NCI-H345 treated with DMSO at 0.1 percent for 48 hours (cell line): ENCODE measurements at regions not wholly inside any gene's neighbourhood (a gene's known extent, or its start where the extent isn't known, plus 50 kb on each side); places are given as distances from the start of the nearest gene placed in this dataset.
"Not testable (repeated sequence)": the region's sequence is repeated elsewhere in the genome, so short reads cannot be mapped to it uniquely, and the experiment has no call there.

Experiments used
- DNase-seq: peaks from one replicate; lab custom pipeline; 2025; ENCODE audit not compliant: unreplicated experiment; lab: John Stamatoyannopoulos, UW

DNA sequence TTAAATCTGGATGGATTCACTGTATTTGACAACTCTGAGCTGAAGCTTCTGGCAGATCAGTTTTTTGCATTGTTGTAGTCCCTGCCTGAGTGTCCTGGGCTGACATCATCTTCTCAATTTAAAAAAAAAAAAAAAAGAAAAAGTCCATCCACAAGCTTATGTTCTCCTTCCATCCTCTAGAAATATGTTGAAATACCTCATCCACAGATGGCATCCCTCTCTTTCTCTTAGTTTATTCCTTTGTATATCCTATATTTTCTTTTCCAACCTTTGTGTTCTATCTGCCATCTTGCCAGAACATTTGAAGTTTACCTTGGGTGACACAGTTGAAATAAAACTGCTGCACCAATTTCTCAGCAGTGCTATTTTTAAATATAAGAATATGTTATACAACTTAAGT lies 184.4 kb upstream of the PKN2 start:
- DNase-seq: no peak

- no peak for DNase-seq
Observed at GRCh38 chr1:88502886-88503285, 181.2 kb upstream of the PKN2 start.

DNA sequence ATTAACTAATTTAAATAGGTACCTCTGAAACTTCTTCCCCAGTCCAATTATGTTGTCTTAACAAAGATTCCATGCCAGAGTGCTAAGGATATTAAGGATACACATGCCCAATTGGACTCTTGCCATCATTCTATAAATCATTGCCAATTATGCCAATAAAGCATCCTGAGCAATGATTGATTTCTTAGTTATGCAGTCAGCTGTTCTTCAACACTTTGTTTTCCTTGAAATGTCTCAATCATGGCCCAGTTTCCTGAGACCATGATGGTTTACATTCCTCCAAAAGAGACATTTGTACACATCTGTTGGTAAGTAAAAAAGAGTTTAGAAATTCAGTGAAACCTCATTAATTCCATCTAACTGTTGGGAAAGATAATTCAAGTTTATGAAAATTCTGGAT lies 180.4 kb upstream of the PKN2 start:
- DNase-seq: no peak

GRCh38 chr1:88504601-88505000 lies 179.5 kb upstream of the PKN2 start:
- DNase-seq: no peak

- no peak for DNase-seq
Observed at GRCh38 chr1:88509379-88509778, 174.7 kb upstream of the PKN2 start.

DNA sequence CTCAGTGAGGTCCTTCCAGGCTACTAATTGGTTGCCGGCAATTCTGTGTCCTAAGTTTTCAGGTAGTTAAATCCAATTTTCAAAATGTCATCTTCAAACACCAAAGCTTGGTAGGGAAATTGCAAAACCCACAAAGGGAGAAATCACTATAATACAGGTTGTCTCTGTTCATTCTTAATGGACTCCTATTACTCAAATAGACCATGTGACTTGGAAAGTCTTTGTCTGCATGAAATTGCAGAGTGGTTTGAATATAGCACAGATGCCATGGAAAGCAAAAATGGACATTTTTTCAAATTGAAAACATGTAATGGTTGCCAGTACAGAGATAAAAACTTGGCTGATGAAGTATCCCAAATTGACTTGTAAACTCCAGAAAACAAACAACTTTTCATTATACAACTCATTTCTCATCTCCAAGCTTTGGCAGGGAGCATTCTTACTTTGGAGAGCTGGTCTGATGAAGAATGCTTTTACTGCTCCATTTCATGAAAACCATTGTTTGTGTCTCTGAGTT lies 169.5 kb upstream of the PKN2 start:
- DNase-seq: no peak

DNA sequence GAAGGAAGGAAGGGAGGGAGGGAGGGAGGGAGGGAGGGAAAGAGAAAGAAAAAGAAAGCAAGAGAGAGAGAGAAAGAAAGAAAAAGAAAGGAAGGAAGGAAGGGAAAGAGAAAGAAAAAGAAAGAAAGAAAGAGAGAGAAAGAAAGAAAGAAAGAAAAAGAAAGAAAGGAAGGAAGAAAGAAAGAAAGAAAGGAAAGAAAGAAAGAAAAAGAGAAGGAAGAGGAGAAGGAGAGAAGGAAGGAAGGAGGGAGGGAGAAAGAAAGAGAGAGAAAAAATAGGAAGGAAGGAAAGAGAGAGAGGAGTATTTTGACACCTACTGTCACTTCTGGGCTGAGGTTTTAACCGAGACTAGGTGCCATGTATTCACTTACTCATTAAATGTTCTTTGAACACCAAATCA lies 166.6 kb upstream of the PKN2 start:
- not testable (repeated sequence) for DNase-seq

GRCh38 chr1:88519156-88519555 lies 164.9 kb upstream of the PKN2 start:
- DNase-seq: no peak

DNA sequence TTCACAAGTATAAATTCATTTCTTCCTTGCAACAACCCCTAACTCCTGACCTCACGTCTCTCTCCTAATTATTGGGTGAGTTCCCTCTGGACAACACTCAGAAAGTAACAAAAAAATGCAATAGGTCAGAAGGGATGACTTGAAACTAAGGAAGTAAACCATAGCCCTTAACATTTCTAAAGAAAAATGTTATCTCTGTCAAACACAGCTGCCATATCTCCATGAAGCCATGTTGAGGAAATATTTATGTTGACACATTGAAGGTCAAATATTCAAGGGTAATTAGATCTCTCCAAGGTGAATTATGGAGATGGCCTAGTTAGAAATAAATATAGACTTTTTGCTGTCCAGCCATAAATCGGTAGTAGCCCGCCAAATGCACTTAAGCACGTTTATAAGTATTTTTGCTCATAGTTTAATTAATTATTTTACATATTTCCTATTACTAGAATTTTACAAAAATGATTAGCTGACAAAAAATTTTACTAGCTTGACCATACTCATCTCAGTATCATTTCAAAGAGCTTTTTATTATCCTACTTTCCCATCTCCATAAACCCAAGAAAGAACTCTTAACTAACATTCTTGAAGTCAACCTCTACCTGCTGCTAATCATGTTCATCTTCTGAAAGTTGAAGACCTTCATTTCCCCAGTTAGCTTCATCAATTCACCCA lies 160.1 kb upstream of the PKN2 start:
- no peak for DNase-seq

GRCh38 chr1:88526456-88526855 lies 157.6 kb upstream of the PKN2 start:
- no peak for DNase-seq

GRCh38 chr1:88528792-88529191 lies 155.3 kb upstream of the PKN2 start:
- DNase-seq: no peak

- no peak for DNase-seq
Observed at GRCh38 chr1:88529581-88529980, 154.5 kb upstream of the PKN2 start.

- no peak for DNase-seq
Observed at GRCh38 chr1:88530246-88530645, 153.8 kb upstream of the PKN2 start.

DNA sequence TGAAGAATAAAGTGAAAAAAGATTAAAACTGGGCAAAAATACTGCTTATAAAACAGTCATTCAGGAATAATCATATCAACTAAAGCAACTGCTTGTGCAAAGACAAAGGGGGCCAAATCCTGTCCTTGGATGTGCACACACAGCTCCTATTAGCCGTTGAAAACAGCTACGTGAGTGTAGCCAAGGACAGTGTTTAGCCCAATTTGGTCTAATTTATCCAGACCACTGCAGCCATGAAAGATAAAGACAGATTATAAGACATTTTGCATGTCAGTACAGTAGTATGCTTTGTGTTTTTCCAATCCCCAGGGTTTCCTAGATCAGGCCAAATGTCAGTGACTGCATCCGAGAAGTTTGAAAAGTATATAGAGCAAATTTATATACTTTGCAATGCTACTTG lies 146.3 kb upstream of the PKN2 start:
- no peak for DNase-seq

DNA sequence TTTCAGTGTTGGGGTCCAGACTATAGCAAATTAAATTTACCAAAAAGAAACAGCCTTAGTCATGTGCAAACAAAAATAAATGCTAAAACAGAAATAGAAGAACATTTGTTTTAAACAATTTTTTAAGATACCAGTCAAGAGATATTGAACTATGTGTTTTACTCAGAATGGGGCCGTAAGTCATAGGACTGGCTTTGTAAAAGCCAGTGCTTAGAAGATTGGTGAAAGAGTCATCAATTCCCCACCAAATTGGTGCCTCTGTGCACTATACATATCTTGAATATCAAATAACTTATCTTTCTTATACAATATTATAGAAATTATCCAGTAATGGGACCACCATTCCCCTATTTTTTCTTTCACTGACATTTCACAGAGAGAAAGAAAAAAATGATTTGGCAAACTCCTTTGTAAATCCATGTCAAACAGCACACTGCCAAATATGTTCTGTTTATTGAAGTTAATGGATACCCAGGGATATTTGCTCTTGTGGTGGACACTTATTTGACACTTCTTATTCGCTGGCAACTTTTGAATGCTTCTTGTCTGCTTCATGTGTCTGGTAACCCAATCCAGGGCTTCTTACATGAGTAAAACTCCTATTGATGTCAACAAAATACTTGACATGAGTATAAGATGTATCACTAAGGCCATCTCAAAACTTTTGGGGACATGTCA lies 145.7 kb upstream of the PKN2 start:
- no peak for DNase-seq

- no peak for DNase-seq
Observed at GRCh38 chr1:88540255-88540654, 143.8 kb upstream of the PKN2 start.

- no peak for DNase-seq
Observed at GRCh38 chr1:88541596-88541995, 142.5 kb upstream of the PKN2 start.

DNA sequence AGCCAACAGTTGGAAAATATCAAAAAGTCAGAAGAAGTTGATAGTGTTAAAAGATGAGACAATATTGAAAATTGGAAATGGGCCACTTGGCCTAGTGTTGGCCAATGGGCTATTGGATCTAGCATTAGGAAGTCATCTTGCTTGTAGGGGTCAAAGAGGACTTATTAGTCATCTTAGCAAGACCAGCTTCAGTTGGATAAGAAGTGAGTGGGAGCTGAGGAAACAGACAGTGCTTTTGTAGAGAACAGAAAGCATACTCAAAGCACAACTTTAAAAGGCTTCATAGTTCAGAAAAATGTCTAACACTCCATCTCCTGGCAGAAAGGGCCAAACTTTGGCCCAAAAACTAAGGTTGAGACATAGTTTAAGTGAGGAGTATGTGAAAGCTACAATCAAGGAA lies 139.9 kb upstream of the PKN2 start:
- DNase-seq: no peak

GRCh38 chr1:88549536-88549935 lies 134.5 kb upstream of the PKN2 start:
- no peak for DNase-seq

DNA sequence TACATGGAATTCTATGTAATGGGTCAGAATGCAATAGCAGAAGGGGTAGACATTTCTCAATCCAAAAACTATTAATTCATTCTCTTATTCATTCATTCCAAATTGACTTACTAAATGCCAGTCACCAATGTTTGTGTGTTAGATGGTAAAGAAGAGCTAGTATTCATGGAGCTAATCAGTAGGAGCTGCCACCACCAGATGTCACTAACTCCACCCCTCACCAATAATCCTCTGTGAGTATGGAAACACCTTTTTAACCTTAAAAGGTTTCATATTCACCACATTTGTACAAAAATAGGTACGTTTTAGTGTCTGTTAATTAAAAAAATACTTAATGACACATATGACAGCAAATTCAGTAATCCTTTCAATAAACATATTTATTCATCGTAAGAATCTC lies 131.8 kb upstream of the PKN2 start:
- no peak for DNase-seq

- DNase-seq: no peak
Observed at GRCh38 chr1:88557014-88557413, 127.1 kb upstream of the PKN2 start.

GRCh38 chr1:88560621-88561020 lies 123.5 kb upstream of the PKN2 start:
- DNase-seq: no peak

- DNase-seq: no peak
Observed at GRCh38 chr1:88562991-88563390, 121.1 kb upstream of the PKN2 start.
